Nephron progenitor cell (in vitro differentiated cells): ENCODE measurements at regions not wholly inside any gene's neighbourhood (a gene's known extent, or its start where the extent isn't known, plus 50 kb on each side); places are given as distances from the start of the nearest gene placed in this dataset.

Experiments used
- DNase-seq: peaks from one replicate; pipeline ENCODE4 v3.0.0; 2021
- H3K27ac Mint-ChIP-seq: 2 replicates; pipeline ENCODE4 v1.8.0; 2021; ENCODE audit warnings: mild to moderate bottlenecking, moderate library complexity, mixed read lengths
- H3K27me3 Mint-ChIP-seq: 2 replicates; pipeline ENCODE4 v1.8.0; 2021; ENCODE audit warnings: mild to moderate bottlenecking, low read depth, mixed read lengths; ENCODE audit not compliant: poor library complexity
- H3K36me3 Mint-ChIP-seq: 2 replicates; pipeline ENCODE4 v1.8.0; 2021; ENCODE audit warnings: low read depth, mixed read lengths
- H3K4me1 Mint-ChIP-seq: 2 replicates; pipeline ENCODE4 v1.8.0; 2021; ENCODE audit warnings: mixed read lengths
- H3K4me3 Mint-ChIP-seq: 2 replicates; pipeline ENCODE4 v1.8.0; 2021; ENCODE audit warnings: mild to moderate bottlenecking, moderate library complexity, mixed read lengths
- H3K9me3 Mint-ChIP-seq: 2 replicates; pipeline ENCODE4 v1.8.0; 2021; ENCODE audit warnings: mild to moderate bottlenecking, moderate library complexity, mixed read lengths
- TF ChIP-seq, protein P1 (sequence below): fragments of 200-600 bp; sonication (generic); IDR thresholded peaks from 2 replicates; pipeline ENCODE4 v1.5.0; 2021; ENCODE audit warnings: antibody characterized with exemption

DNA sequence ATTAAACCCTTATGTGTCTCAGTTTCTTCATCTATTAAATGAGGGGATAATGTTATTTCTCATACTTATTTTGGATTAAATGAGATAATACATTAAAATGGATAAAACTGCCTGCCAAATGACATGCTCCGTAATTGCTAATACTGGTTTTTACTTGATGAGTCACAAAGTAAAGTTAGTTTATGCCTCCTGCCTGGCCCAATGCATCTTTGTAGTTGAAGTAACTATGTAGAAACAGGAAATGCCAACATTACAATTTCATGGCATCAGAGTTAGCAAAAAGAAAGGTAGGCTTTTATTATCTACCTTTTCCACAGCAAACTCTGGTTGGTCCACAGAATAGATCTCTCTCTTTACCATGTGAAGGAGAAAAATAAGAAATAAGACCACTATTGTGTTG lies 214.5 kb downstream of the TBX15 start:
- Mint-ChIP-seq H3K27me3 (no peaks in the 10 kb centered on the region), H3K36me3 (no peaks in the 10 kb centered on the region), H3K4me3 (no peak overlapping the region)

DNA sequence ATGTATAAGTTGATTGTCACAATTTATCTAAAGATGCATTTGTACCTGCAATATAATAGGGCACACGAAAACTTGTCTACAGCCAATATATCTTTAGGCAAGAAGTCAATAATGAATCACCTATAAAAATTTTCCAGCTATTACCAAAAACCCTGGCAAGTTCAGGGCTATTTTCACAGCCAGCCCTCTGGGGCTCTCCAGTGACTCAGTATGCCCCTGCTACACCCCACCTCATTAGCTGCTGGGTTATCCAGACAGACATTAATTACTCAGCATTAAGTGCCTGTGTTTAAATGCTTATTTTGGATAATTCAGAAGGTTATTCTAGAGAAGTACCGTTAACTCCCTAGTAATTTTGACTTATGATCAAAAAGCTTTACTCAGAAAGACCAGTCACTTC lies 220.2 kb downstream of the TBX15 start:
- Mint-ChIP-seq H3K9me3 (peaks cover 17% of the 10 kb centered on the region), H3K27me3 (no peaks in the 10 kb centered on the region), H3K4me1 (no peaks in the 10 kb centered on the region), H3K36me3 (no peaks in the 10 kb centered on the region), H3K4me3 (no peak overlapping the region), H3K27ac (no peak overlapping the region)
- no peak for DNase-seq
- TF ChIP-seq, protein P1, sequence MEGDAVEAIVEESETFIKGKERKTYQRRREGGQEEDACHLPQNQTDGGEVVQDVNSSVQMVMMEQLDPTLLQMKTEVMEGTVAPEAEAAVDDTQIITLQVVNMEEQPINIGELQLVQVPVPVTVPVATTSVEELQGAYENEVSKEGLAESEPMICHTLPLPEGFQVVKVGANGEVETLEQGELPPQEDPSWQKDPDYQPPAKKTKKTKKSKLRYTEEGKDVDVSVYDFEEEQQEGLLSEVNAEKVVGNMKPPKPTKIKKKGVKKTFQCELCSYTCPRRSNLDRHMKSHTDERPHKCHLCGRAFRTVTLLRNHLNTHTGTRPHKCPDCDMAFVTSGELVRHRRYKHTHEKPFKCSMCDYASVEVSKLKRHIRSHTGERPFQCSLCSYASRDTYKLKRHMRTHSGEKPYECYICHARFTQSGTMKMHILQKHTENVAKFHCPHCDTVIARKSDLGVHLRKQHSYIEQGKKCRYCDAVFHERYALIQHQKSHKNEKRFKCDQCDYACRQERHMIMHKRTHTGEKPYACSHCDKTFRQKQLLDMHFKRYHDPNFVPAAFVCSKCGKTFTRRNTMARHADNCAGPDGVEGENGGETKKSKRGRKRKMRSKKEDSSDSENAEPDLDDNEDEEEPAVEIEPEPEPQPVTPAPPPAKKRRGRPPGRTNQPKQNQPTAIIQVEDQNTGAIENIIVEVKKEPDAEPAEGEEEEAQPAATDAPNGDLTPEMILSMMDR: no peak

More for the DNA sequence above, 214.5 kb downstream of the TBX15 start:
- Mint-ChIP-seq H3K9me3 (peaks cover 13% of the 10 kb centered on the region), H3K4me1 (no peaks in the 10 kb centered on the region), H3K27ac (no peak overlapping the region)
- DNase-seq: no peak
- TF ChIP-seq, protein P1: no peak

DNA sequence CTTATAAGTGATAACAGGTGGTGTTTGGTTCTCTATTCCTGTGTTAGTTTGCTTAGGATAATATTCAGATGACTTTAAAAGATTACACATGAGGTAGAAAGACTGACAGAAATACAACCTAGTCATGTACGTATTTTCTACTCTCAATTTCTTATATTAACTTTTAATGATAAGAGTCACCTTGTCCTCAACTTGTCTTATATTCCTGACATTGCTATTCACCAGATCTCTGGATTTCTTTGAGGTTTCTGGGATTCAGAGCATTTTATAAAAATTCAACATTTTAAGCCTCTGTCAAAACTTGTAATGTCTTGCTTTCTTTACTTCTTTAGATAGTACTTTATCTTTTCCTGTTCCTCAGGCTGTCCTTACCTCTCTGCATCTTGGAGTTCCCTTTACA lies 234.2 kb downstream of the TBX15 start:
- Mint-ChIP-seq H3K4me1 (no peaks in the 10 kb centered on the region), H3K27ac (no peak overlapping the region), H3K27me3 (peaks cover 10% of the 10 kb centered on the region), H3K9me3 (no peaks in the 10 kb centered on the region), H3K36me3 (no peaks in the 10 kb centered on the region), H3K4me3 (no peak overlapping the region)
- DNase-seq: no peak
- TF ChIP-seq, protein P1: no peak

DNA sequence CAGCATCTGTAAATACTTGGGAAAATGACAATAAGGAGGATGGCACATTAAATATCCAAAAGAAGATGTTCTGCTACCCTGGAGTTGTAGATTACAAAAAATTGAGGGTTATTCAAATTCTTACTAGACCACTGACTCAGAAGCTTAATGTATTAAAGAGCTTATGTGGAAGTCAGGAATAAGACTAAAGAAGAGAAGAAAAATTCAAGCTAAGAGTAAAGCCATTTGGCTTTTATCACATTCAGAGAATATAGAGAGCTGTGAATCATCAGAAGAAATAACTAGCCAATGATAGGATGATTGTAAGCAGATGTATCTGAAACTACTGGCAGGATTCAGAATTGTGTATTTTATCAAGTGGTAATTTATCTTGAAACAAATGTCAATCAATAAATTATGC lies 237.0 kb downstream of the TBX15 start:
- H3K27me3 Mint-ChIP-seq: peaks cover 10% of the 10 kb centered on the region
- no peak overlapping the region for H3K4me3 Mint-ChIP-seq
- no peaks in the 10 kb centered on the region for H3K36me3 Mint-ChIP-seq
- TF ChIP-seq, protein P1: no peak
- H3K4me1 Mint-ChIP-seq: no peaks in the 10 kb centered on the region
- DNase-seq: no peak
- H3K9me3 Mint-ChIP-seq: peaks cover 5% of the 10 kb centered on the region
- no peak overlapping the region for H3K27ac Mint-ChIP-seq

DNA sequence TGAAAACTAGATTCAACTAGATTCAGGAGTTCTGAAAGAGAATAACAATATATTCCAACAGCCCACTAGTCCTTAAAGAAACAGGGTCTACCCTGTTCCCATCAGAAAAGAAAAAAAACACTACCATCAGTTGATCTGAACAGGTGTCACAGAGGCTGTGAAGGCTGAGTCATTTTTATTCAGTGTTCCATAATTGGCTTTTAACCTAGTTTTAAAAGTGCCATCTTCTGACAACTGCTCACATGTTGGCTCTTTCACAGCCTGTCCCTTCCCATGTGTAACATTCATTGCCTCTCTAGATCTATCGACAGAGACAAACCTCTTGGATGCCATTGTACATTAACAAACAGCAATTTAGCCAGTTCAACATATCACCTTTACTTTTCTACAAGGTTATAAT lies 243.7 kb downstream of the TBX15 start:
- Mint-ChIP-seq H3K4me1 (peaks cover 5% of the 10 kb centered on the region), H3K36me3 (no peaks in the 10 kb centered on the region), H3K27ac (no peak overlapping the region), H3K4me3 (no peak overlapping the region), H3K9me3 (peaks cover 7% of the 10 kb centered on the region), H3K27me3 (no peaks in the 10 kb centered on the region)
- TF ChIP-seq, protein P1: no peak
- no peak for DNase-seq

DNA sequence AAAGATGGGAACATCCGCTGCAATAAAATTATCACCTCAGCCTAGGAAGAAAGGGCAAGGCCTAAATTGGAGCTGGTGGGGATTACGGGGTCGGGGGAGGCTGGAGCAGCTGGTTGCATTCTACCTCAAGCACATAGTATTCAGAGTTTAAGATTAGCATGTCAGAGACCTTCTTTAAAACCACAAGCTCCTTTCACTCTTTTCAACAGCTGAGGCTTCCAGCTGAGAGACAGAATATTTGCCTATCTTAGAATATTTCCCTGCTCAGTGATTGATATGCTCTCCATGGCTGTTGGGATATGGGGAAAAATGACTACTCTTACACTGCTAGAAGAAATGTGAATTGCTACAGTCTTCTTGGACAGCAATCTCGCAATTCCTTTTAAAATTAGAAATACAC lies 248.6 kb downstream of the TBX15 start:
- H3K4me3 Mint-ChIP-seq: no peak overlapping the region
- peaks cover 10% of the 10 kb centered on the region for H3K9me3 Mint-ChIP-seq
- TF ChIP-seq, protein P1: no peak
- H3K27ac Mint-ChIP-seq: no peak overlapping the region
- H3K36me3 Mint-ChIP-seq: no peaks in the 10 kb centered on the region
- H3K4me1 Mint-ChIP-seq: peaks cover 9% of the 10 kb centered on the region
- H3K27me3 Mint-ChIP-seq: no peaks in the 10 kb centered on the region
- no peak for DNase-seq
